ENCODE measurements at regions not wholly inside any gene's neighbourhood (a gene's known extent, or its start where the extent isn't known, plus 50 kb on each side); places are given as distances from the start of the nearest gene placed in this dataset.
"Not testable (repeated sequence)": the region's sequence is repeated elsewhere in the genome, so short reads cannot be mapped to it uniquely, and the experiment has no call there.

DNA sequence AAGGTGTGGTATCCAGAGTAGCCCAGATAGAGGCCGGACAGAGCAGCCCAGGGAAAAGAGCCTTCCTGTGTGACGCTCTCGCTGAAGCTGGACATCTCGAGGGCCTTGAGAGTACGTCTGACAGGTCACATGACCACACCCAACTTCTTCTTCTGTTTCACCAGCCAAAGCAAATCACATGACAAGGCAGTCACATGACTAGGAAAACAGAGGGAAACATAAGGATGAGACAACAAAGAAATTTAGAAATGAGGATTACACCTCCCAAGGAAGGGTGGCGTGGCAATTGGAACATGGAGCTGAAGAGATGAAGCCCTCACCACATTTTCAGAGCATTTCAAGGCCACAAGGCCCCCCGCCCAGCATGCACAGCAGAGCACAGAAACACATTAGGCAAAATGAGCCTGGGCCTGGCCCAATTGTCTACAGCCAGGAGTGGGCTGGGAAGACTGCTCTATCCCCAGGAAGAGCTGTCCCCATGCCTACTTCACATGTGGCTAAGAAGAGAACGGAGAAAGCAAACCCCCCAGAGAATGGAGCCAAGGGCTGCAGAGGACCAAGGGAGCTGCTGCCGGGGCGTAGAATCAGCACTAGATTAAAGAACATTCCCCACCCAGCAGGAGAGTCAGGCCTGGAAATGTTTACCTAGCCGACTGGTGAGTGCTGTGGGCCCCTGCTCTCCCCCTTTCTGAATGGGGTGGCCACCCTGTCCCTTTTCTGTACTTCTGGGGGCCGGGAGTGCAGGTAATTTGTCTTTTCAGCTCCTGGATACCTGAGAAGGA is 305.1 kb downstream of the NPHP4 start:
- DNase-seq (ENCODE audit: low read depth in 2 of 2), result no peak

DNA sequence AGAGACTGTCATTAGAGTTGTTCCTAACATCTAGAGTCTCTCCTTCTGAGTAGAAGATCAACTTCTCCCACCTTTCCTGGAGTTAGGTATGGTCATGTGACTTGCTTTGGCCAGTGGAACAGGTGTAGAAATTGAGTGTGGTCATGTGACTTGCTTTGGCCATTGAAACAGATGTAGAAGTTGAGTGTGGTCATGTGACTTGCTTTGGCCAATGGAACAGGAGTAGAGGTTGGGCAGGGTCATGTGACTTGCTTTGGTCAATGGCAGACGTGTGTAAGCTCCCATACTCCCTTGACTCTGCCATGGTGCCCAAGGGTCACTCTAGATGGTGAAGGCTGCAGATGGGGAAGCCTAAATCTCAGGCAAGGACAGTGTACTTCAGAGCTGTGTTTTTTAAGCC is 306.0 kb downstream of the NPHP4 start:
- DNase-seq (ENCODE audit: low read depth in 2 of 2), result no peak

DNA sequence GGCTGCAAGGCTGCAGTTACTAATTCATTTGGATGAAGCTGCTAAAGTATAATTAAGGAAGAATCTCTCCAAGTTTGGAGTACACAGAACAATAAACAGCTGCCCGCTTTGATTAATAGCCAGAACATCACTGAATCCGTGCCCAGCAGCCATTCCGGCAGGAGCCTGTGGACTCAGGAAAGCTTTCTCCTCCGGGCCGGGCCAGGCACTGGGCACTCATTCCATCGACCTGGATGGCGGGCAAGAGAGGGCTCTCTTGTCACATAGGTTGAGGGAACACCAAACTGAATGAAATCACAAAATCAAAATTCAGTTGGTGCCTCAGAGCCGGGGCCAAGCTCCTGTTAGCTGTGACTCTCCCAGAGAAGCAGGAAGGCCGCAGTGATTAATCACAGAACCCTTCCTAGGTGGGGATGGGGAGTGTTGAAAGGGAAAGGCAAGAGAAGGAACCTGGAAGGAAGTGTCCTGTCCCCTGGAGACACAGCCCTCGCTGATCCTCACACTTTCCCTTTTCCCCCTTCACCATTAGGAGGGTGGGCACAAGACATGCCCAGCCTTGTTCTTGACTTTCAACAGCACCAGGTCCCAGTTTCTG is 306.7 kb downstream of the NPHP4 start:
- DNase-seq (ENCODE audit: low read depth in 2 of 2), result no peak

DNA sequence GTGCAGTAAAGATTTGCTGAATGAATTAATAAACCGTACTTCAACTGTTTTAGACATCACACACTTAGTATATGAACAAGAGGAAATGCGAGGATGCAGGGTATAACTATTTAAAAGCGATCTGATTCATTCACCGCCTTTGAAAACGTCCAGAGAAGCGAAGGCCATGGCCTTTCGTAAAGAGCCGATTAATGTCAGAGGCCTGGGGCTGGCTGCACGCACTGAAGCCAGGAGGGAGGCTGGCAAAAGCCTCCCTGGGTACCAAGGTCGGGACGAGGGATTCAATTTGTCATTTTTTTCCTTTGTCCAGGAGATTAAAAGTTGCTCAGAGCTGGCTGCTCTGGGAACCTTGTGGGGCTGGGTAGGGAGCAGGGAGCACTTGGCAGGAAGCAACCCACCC is 307.4 kb downstream of the NPHP4 start:
- DNase-seq (ENCODE audit: low read depth in 2 of 2), result no peak

DNA sequence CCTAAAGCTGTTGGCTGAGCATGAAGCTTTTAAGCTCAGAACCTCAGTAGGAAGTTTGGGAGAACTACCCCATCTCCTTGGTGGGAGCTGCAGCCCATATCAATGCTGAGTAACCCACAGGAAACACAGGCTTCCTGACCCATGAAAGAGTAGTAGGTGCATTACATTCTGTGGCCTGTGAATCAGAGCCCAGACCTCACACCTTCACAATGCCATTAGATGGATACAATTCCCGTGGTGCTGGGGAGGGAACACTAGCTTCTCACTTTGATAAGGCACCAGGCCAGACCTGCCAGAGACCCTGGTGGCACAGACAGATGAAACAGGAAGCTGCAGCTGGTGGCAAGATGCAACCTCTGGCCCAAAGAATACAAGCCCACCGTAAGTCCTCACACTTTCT is 308.8 kb downstream of the NPHP4 start:
- no peak for DNase-seq (ENCODE audit: low read depth in 2 of 2)

DNA sequence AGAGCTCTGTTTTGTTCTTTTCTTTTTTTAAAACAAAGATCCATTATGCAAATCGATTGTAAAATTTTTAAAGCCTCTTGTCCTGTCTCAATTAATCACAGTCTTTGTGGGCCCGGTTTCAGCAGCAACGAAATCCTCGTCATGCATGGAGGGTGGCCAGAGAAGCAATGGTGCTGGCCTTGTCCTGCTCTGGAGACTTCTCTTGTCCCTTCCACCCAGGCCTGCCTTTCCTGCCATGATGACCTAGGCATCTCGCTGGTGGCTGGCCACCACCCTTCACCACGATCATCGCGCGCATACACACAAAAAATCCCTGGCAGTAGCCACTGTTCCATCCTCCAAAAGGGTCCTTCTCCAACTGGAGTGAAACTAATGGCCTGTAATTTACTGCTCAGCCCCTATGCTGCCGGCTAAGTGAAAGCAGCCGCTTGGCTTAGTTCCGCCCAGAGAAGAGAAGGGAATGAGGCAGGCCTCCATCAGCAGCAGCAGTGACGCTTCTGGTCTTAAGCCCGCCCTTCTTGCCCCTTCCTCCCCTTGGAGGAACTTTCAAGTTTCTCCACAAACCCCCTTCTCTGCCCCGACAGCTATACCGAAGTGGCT is 309.5 kb downstream of the NPHP4 start:
- DNase-seq (ENCODE audit: low read depth in 2 of 2), result no peak

DNA sequence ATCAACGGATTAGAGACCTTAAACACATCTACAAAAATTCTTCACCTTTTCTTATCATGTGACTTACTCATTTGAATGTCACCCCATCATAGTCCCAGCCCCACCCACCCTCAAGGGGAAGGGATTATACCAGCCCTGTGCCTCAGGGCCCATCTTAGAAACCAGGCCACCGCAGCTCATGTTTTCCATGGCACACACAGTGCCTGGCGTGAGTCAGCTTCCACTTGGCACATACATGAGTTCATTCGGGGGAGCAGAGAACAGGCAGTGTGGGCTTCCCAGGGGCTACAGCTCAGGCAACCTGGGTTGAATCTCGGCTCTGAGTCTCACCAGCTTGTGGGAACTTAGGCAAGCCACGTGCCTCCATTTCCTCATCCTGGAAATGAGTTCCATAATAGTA is 310.6 kb downstream of the NPHP4 start:
- no peak for DNase-seq (ENCODE audit: low read depth in 2 of 2)

DNA sequence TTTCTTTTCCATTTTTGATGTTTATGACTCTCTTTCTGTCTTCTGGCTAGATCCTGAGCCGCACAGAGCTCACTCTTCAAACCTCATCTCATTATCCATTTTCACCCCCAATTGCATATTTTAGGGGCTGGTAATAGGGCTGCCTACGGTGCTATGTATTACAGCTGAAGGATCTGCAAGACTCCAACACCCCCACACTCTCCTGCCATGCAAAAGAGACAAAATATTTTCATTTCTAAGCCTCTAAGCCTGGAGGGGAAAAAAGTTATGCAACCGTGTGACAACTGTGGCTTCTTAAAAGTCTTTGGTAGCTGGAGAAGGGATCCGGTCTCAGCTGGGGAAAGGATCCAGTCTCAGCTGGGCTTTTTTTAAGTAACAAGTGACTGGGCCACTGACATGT is 311.6 kb downstream of the NPHP4 start:
- DNase-seq (ENCODE audit: low read depth in 2 of 2), result no peak

DNA sequence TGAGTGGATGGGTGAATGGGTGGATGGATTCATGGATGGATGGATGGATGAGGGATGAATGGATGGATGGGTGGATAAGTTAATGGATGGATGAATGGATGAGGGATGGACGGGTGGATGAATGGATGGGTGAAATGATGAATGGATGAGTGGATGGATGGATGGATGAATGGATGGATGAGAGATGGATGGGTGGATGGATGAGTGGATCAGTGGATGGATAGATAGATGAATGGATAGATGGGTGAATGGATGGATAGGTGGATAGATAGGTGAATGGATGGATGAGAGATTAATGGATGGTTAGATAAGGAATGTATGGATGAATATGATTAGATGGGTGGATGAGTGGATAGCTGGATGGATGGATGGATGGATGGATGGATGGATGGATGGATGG is 313.5 kb downstream of the NPHP4 start:
- DNase-seq (ENCODE audit: low read depth in 2 of 2), result no peak

DNA sequence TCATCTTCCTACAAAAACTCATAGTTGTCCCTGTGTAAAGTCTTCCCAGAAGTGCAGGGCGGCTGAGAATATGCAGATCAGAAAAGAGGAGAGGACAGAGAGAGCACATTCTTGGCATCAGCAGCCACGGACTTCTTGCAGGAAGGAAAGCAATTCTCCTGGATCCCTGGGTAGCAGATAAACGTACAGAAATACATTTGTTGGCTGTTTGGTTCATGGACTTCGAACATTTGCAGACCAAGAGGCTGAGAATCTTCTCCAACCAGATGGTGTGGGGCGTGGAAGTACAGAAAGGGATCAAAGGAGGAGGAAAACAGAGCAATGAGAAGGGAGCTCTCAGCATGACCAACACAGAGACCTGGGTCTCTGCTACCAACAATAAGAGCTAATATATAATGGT is 319.9 kb downstream of the NPHP4 start:
- DNase-seq (ENCODE audit: low read depth in 2 of 2), result not testable (repeated sequence)

DNA sequence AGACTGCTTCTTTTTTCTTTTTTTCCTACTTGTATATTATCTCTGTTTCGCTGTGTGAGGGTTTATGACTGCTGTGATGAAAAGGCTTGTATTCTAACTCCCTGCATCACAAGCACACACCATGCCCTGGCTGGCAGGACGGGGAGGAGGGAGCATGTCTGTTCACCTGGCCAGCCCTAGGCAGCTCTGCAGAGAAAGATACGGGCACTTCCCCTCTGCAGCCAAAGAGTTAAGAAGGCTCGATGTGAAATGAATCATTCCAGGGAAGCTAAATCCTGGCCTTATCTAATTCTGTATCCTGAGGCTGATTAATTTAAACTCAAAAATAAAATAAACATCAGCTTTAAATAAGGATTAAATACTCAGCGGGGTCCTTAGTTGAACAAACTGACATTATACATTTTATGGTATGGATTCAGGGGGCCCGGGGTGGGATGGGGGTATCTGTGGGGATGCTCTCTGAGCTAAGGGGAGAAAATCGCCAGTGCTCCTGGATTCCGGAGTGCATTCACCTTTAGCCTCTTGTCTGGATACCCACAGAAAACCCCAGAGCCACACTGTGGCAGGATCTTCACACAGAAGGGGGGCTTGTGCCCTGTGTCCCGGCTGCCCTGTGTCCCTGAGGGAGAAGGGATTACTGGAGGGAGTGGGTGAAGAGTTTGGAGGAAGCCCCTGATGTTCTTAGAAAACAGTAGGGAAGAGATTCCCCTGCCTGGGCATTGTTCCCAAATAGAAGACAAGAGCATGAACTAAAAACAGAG is 321.5 kb downstream of the NPHP4 start:
- DNase-seq (ENCODE audit: low read depth in 2 of 2), result no peak

DNA sequence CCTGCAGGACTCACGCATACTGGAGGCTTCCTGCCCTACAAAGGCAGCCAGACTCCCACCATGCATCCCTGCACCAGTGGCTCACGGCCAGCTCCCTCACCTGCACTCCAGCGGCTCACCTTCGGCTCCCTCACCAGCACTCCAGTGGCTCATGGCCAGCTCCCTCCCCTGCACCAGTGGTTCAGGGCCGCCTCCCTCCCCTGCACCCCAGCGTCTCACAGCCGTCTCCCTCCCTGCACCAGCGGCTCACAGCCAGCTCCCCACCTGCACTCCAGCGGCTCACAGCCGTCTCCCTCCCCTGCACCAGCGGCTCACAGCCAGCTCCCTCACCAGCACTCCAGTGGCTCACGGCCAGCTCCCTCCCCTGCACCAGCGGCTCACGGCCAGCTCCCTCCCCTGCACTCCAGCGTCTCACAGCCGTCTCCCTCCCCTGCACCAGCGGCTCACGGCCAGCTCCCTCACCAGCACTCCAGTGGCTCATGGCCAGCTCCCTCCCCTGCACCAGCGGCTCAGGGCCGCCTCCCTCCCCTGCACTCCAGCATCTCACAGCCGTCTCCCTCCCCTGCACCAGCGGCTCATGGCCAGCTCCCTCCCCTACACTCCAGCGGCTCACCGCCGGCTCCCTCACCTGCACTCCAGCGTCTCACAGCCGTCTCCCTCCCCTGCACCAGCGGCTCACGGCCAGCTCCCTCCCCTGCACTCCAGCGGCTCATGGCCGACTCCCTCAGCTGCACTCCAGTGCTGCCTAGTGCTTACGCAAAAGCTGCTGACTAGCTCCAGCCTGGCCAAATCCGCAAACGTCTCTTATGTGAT is 324.5 kb downstream of the NPHP4 start:
- no peak for DNase-seq (ENCODE audit: low read depth in 2 of 2)

DNA sequence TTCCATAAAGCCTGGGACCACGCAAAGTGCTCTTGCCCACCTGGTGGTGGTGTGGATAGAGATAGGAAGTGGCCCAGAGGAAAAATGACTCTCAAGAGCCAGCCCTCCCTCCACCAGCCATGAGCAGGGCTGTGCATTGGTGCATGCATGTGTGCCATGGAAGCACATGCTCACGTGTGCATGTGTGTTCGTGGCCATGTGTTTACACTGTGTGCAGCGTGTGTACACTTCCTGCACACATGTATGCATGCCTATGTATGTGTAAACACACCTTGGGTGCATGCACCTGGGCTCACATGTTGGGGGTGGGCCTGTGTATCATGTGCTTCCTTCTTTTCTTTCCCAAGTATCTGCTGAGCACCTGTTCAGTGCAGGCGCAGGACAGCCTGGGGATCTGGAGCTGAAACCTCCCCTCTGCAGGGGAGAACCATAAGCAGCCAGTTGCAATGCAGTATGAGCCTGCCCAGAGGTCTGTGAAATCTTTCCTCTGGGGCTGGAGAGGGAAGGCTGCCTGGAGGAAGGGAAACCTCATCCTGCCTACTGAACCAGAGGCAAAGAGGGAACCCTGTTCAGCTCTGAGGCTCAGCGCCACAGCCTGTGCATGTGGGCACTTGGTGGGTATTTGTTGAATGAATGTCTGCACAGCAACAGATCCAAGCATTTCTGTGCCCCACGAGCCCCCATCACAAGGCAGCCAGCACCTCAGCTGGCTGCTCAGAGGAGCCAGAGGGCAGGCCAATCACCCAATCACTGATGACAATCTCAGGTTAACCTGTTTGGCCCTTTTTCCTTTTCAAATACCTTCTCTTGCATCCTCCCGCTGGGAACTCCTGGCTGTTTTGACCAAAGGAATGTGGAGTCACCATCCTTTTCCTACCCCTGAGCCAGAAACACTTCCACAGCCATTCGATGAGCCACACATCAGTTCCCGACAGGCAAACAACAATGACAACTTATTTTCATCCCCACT is 327.0 kb downstream of the NPHP4 start:
- no peak for DNase-seq (ENCODE audit: low read depth in 2 of 2)

DNA sequence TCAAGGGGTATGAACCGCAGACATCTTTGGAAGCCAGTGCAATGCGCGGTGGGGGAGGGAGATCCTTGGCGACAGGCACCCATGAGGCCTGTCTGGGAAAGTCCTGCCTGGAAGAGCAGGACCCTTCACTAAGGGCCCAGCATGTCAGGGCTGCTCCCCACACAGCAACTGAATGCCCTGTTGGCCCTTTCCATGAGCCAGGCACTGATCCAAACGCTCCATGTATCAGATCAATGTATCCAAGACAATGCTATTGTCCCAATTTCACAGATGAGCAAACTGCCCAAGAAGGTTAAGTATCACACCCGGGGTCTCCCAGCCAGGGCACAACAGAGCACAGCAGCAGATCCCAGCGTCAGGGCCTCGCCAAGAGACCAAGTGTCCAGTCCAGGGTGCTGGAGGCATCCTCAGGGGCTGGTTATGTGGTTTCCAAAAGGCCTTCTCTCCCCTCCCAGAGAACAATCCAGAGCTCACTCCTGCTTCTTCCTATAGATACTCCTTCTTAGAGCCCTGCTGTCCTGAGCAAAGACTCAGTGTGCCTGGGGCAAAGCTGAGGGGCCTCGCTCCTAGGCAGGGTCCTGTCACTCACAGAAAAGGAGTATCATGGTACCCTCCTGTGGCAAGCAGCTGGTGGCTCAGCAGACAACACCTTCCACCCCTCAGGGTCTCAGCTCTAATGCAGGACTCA is 328.0 kb downstream of the NPHP4 start:
- DNase-seq (ENCODE audit: low read depth in 2 of 2), result no peak

DNA sequence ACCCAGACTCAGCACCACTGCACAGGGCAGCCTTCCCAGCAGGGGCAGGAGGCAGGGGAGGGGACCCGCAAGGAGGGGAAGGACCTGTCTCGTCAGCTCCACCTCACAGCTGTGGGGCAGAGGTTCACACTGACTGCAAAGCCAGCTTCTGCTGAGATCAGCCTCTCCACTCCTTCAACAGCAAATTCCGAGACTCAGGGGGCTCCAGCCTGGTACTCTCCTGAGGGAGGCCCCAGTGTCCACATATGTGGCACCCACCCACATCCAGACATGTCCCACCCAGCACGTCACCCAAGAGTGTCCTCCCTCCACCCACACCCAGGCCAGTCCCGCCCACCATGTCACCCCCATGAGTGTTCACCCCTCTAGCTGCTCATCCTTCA is 329.5 kb downstream of the NPHP4 start:
- no peak for DNase-seq (ENCODE audit: low read depth in 2 of 2)

DNA sequence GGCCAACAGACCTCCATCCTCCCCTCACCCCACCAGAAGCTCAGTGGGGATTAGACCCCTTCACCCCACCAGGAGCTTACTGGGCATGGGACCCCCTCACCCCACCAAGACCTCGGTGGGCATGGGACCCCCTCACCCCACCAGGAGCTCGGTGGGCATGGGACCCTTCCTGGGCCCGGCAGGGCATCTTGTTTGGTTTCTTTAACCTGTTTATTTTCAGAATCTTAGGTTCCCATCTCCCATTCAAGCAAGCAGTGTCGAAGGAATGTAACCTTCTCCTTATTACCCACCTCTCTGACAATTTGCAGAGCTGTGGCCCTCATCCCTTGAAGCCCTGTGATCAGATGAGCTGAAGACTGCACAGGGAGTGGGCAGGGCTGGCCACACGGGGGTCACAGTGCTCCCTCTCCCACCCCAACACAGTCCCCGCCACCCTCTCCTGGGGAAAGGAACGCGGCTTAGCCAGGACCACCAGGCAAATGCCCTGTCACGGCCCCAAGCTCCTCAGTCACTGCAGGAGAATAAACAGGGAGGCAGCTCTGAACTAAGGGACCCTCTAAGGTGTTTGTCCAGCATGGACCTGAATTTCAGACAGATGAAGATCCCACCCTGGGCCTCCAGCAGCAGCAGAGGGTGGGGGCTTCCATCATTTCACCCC is 330.0 kb downstream of the NPHP4 start:
- no peak for DNase-seq (ENCODE audit: low read depth in 2 of 2)

DNA sequence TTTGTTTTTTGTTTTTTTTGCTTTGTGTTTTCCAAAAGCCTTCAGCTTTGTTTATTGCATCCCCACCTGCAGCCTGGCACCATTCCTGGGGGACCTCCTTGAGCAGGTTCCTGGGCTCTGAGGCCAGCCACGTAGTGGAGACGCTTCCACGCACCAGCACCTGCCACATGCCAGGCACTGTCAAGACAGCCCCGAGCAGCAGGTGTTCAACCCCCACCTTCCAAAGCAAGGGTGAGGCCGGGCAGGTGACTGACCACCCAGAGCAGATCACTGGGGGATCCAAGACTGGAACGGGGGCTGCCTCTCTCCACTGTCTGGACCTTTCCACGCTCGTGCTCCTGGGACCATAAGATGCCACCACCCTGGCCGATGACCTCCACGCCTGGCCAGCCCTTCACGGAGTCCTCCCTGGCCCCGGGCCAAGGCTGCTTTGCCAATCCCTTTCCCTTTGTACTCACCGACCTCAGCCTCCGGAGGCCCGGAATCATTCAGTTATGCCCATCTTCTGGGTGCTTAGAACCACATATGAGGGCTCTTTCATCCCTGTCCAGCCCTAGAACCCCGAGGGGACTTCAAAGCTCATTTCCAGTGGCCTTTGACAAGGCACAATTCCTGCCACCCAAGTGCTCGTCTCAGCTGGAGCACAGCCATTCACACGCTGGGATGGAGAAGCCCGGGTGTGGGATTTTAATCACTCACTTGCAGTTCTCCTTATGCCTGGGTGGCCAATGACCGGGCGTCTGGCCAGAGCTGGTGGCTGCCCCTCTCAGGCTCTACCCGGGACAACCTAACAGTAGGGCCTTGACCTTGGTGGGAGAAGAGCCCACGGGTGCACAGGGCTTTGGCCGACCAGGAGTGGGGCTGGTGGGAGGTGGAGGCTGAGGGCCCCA is 330.8 kb downstream of the NPHP4 start:
- DNase-seq (ENCODE audit: low read depth in 2 of 2), result no peak

DNA sequence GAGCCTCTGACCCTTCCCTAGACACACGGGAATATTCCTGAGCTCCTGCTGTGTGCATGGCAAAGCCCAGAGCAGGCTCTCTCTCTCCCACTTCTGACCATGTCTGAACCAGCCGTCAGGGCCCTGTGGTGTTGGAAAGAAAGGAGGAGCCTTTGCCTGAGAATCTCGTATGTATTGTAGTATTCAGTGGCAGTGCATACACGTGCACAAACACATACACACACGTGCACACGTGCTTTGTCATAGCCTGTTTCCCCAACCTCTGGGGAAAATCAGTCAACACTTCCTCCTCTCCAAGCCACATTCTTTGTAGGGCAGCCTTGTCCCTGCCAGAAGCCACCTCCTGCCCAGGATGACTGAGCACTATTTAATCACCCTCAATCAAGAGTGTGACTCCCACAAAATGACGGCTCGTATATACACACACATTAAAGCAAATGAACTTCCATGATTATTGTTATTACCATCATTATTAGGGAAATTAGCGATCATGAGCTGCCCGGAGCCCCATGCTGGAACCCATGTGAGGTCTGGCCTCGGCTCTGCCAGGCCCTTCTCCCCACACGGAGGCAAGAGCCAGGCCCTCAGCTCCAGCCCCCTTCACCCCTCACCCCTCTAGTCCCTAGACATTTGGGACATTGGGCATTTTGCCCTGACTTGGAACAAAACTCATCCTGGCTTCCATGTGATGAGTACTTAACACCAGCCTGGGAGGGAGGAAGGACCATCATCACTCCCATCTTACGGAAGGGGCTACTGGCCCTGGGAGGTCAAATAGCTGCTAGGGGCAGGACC is 331.9 kb downstream of the NPHP4 start:
- DNase-seq (ENCODE audit: low read depth in 2 of 2), result no peak
